ENCODE measurements at regions not wholly inside any gene's neighbourhood (a gene's known extent, or its start where the extent isn't known, plus 50 kb on each side); places are given as distances from the start of the nearest gene placed in this dataset.
"Not testable (repeated sequence)": the region's sequence is repeated elsewhere in the genome, so short reads cannot be mapped to it uniquely, and the experiment has no call there.

DNA sequence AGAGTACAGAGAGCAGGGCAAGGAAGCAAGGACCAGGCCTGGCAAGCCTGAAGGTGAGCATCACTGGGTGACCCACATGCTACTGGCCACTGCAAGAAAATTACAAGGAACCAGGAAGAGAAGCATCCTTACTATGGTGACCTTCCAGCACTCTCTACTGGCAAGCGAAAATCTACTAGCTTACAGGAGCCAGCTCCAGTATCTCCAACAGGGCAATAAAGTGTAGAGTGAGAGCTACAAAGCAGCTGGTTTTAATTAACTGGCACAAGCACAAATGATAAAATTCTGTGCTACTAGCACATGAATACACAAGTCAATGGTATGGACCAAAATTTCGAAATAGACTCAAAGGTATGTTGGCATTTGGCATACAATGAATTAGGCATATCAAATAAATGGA is 113.3 kb upstream of the CAST start:
- Mint-ChIP-seq H3K36me3 (ENCODE audit: low read depth) (no peaks in the 10 kb centered on the region), H3K27me3 (peaks cover 2% of the 10 kb centered on the region), H3K9me3 (peaks cover 2% of the 10 kb centered on the region), H3K27ac (no peak overlapping the region), H3K4me1 (ENCODE audit: low read depth) (no peaks in the 10 kb centered on the region), H3K4me3 (no peak overlapping the region)
- intact Hi-C loops (cut with micrococcal nuclease) = no loop called here

DNA sequence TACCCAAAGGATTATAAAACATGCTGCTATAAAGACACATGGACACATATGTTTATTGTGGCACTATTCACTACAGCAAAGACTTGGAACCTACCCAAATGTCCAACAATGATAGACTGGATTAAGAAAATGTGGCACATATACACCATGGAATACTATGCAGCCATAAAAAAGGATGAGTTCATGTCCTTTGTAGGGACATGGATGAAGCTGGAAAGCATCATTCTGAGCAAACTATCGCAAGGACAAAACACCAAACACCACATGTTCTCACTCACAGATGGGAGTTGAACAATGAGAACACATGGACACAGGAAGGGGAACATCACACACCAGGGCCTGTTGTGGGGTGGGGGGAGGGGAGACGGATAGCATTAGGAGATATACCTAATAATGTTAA is 101.3 kb upstream of the CAST start:
- intact Hi-C loops (cut with micrococcal nuclease); H3K4me1 Mint-ChIP-seq (ENCODE audit: low read depth); H3K36me3 Mint-ChIP-seq (ENCODE audit: low read depth); H3K27me3 Mint-ChIP-seq; H3K9me3 Mint-ChIP-seq; H3K4me3 Mint-ChIP-seq; H3K27ac Mint-ChIP-seq: not testable (repeated sequence)

DNA sequence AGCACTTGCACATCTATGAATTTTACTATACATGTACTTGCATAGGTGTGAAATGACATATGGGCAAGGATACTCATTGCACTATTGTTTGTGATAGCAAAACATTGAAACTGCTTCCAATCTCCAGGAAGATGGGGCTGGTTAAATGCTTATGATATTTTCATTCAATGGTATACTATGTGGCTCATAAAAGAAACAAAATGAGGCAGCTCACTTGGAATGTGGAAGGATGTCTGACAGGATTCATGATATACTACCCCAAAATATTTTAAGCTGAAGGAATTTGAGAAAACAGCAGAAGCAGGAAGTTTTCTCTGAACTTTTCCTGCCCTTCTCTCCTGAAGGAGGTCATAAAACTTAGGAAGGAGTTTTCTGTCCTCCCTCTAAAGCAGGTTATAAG is 99.6 kb upstream of the CAST start:
- no peaks in the 10 kb centered on the region for H3K4me1 Mint-ChIP-seq (ENCODE audit: low read depth)
- peaks cover 1% of the 10 kb centered on the region for H3K27me3 Mint-ChIP-seq
- H3K27ac Mint-ChIP-seq = no peak overlapping the region
- H3K4me3 Mint-ChIP-seq = no peak overlapping the region
- H3K36me3 Mint-ChIP-seq (ENCODE audit: low read depth) = no peaks in the 10 kb centered on the region
- intact Hi-C loops (cut with micrococcal nuclease) = no loop called here
- H3K9me3 Mint-ChIP-seq = no peaks in the 10 kb centered on the region

DNA sequence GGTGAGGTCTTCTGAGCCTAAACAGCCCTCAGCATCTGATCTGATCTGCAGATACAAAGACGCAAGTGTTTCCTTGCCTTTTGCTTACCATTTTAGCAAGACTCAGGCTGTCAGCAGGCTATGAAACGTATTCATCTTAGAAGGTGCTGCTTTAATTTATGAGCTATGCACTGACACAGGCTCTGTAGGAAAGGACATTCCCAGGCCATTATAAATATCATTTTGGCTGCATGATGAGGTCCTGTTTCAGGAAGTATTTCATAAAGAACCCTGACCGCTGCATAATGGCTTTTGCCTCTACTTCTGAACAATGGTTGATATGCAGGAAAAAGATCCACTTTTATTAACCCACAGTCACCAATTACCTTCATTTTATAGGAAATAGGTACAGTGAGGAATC is 98.4 kb upstream of the CAST start:
- Mint-ChIP-seq H3K36me3 (ENCODE audit: low read depth) (no peaks in the 10 kb centered on the region), H3K4me1 (ENCODE audit: low read depth) (no peaks in the 10 kb centered on the region), H3K4me3 (no peak overlapping the region), H3K27me3 (peaks cover 1% of the 10 kb centered on the region), H3K27ac (no peak overlapping the region), H3K9me3 (no peaks in the 10 kb centered on the region)
- intact Hi-C loops (cut with micrococcal nuclease) = no loop called here

DNA sequence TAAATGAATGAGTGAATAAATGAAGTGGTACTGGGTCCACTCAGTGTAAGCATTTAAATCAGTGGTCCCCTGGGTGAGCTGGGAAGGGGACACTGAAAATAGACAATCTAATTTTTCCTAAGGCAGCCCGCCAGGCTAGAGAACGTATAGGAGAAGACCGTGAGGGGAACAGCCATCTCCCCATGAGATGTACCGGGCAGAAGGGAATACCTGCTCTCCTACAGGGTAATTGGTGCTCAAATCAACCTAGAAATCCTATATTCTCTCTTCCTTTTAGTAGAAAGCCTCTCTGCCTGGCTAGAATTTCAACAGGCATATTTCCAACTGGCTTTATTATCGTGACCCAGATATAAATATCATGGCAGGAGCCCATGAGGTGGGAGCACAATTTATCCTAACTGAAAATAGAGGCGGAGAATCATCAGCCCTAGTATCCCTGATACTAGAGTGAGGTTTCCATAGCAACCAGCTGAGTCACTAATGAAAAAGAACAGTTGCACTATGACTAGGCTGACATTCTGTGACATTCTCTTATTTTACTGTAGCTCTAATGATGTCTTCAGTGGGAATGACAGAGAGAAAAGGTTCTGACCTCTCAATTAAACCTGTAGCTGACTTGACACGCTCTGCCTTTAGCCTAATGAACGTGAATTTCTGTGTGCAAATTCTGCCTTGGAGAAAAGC is 96.5 kb upstream of the CAST start:
- H3K4me3 Mint-ChIP-seq = no peak overlapping the region
- H3K9me3 Mint-ChIP-seq = no peaks in the 10 kb centered on the region

DNA sequence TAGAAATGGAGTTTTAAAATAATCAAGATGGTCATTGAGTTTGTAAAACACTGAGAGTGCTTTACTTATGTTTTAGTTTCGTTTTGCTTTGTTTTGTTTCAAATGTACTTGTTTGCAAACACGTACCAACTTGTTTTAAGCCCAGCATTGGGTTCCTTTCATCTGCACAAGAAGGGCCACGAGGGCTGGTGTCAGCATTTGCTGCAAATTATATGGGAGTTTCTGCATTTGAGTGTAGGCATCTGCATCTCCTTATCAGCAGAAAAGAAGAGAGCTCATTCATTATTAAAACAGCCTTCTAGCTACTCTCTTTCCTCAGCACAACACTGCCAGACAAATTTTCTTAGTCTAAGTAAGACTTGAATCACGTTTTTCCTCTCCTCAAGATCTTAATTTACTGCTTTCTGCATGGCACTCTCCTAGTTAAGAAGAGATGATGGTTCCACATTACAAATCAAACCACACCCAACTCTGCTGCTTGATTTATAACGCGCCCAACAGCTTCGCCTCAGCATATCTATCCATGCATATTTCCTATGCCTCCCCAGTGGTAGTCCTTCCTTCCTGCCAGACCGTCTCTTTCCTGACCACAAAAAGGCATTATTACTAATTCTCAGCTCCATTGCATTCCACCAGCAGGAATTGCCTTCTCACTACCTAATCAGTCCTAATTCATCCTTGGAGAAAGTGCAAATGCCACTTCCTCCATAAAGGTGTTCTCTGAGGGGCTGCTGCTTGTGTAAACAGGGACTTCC is 95.2 kb upstream of the CAST start:
- Mint-ChIP-seq H3K36me3 (ENCODE audit: low read depth) (no peaks in the 10 kb centered on the region), H3K4me1 (ENCODE audit: low read depth) (no peaks in the 10 kb centered on the region), H3K27me3 (peaks cover 4% of the 10 kb centered on the region), H3K27ac (no peak overlapping the region), H3K4me3 (no peak overlapping the region), H3K9me3 (no peaks in the 10 kb centered on the region)
- intact Hi-C loops (cut with micrococcal nuclease) = no loop called here

More for the DNA sequence above, 96.5 kb upstream of the CAST start:
- intact Hi-C loops (cut with micrococcal nuclease) = no loop called here
- no peaks in the 10 kb centered on the region for H3K36me3 Mint-ChIP-seq (ENCODE audit: low read depth)
- H3K27ac Mint-ChIP-seq = no peak overlapping the region
- peaks cover 3% of the 10 kb centered on the region for H3K27me3 Mint-ChIP-seq
- no peaks in the 10 kb centered on the region for H3K4me1 Mint-ChIP-seq (ENCODE audit: low read depth)

DNA sequence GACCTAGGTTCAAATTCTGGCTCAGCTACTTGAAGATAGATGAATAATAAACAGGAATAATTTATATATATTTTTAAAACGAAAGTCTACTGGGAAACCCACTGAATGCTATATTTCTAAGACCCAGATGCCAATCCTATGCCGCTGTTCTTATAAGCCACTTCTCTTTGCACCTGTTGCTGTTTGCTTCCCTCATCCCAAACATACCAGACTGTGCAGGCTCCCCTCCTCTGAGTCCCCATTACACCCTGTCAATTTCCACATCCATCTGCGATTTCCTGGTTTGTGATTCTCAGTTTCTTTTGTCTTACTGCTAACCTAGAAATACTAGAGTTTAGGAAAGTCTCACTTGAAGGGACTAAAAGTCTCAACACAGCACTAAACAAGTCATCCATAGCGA is 92.8 kb upstream of the CAST start:
- no peak overlapping the region for H3K4me3 Mint-ChIP-seq
- H3K36me3 Mint-ChIP-seq (ENCODE audit: low read depth) = no peaks in the 10 kb centered on the region
- no peaks in the 10 kb centered on the region for H3K9me3 Mint-ChIP-seq
- H3K27me3 Mint-ChIP-seq = peaks cover 9% of the 10 kb centered on the region
- intact Hi-C loops (cut with micrococcal nuclease) = no loop called here
- H3K4me1 Mint-ChIP-seq (ENCODE audit: low read depth) = no peaks in the 10 kb centered on the region
- H3K27ac Mint-ChIP-seq = no peak overlapping the region

DNA sequence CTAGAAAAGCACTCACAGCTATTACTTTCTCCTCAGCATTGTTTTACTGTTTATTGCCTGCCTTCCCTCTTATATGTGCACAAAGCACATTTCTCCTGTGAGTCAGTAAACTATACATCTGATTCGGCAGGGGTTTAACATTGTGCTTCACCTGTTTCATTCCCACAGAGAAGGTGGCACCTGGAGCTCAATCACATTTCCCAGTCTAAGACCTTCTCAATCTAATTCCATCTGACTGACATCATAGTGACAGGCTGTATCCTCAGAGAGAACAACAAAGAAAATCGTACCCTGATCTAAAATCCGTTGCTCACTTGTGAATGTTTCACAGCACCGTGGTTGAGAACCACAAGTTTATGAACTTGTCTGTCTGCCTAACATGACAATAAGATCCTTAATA is 92.4 kb upstream of the CAST start:
- no peaks in the 10 kb centered on the region for H3K4me1 Mint-ChIP-seq (ENCODE audit: low read depth)
- no peaks in the 10 kb centered on the region for H3K9me3 Mint-ChIP-seq
- peaks cover 9% of the 10 kb centered on the region for H3K27me3 Mint-ChIP-seq
- no peak overlapping the region for H3K27ac Mint-ChIP-seq
- intact Hi-C loops (cut with micrococcal nuclease) = no loop called here
- H3K4me3 Mint-ChIP-seq = no peak overlapping the region
- no peaks in the 10 kb centered on the region for H3K36me3 Mint-ChIP-seq (ENCODE audit: low read depth)

DNA sequence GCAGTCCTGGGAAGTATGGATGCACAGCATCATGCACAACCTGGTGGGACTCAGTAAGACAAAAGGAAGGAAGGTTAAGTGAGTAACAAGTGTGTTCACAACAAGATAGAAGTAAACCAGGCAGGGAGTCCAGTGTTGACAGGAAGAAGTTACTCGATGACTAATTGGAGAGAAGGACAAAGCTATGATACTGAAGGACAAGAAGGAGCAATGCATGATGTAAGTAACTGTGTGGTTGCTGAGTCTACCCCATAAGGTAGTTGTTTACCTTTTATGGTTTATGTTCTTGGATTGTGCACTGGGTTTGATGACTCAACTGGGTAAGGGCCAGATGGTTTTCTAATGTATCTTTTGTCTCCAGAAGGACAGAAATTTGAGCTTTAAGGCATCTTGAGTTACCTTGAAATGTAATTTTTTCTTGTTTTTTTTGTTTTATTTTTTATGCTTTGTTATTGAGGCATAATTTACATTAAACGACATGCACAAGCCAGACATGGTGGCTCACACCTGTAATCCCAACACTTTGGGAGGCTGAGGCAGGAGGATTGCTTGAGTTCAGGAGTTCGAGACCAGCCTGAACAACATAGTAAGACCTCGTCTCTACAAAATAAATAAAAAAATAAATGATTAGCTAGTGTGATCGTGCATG is 89.2 kb upstream of the CAST start:
- intact Hi-C loops (cut with micrococcal nuclease) = no loop called here
- Mint-ChIP-seq H3K4me3 (no peak overlapping the region), H3K4me1 (ENCODE audit: low read depth) (no peaks in the 10 kb centered on the region), H3K27me3 (peaks cover 8% of the 10 kb centered on the region), H3K27ac (no peak overlapping the region), H3K36me3 (ENCODE audit: low read depth) (no peaks in the 10 kb centered on the region), H3K9me3 (no peaks in the 10 kb centered on the region)

DNA sequence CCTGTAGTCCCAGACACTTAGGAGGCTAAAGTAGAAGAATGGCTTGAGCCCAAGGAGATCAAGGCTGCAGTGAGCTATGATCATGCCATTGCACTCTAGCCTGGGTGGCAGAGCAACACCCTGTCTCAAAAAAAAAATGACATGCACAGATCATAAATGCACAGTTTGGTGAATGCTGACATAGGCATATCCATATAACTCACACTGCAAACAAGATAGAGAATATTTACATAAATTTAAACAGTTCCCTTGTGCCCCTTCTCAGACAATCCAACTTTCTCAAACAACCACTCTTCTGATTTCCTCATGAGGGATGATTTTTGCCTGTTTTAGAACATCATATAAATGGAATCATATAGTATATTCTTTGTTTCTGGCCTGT is 88.7 kb upstream of the CAST start:
- no peaks in the 10 kb centered on the region for H3K9me3 Mint-ChIP-seq
- H3K36me3 Mint-ChIP-seq (ENCODE audit: low read depth) = no peaks in the 10 kb centered on the region
- peaks cover 8% of the 10 kb centered on the region for H3K27me3 Mint-ChIP-seq
- H3K4me1 Mint-ChIP-seq (ENCODE audit: low read depth) = no peaks in the 10 kb centered on the region
- no peak overlapping the region for H3K4me3 Mint-ChIP-seq
- H3K27ac Mint-ChIP-seq = no peak overlapping the region
- intact Hi-C loops (cut with micrococcal nuclease) = no loop called here

DNA sequence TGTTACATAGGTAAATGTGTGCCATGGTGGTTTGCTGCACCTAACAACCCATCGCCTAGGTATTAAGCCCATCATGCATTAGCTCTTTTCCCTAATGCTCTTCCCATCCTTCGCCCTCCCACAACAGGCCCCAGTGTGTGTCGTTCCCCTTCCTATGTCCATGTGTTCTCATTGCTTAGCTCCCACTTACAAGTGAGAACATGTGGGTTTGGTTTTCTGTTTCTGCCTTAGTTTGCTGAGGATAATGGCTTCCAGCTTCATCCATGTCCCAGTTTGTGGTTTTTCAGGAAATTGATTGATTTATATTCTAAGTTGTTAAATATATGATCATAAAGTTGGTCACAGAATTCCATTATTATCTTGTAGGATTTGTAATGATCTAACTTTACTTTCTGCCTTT is 85.3 kb upstream of the CAST start:
- H3K4me1 Mint-ChIP-seq (ENCODE audit: low read depth) = no peaks in the 10 kb centered on the region
- no peak overlapping the region for H3K27ac Mint-ChIP-seq
- no peaks in the 10 kb centered on the region for H3K9me3 Mint-ChIP-seq
- intact Hi-C loops (cut with micrococcal nuclease) = no loop called here
- H3K36me3 Mint-ChIP-seq (ENCODE audit: low read depth) = no peaks in the 10 kb centered on the region
- no peak overlapping the region for H3K4me3 Mint-ChIP-seq
- H3K27me3 Mint-ChIP-seq = peaks cover 5% of the 10 kb centered on the region

DNA sequence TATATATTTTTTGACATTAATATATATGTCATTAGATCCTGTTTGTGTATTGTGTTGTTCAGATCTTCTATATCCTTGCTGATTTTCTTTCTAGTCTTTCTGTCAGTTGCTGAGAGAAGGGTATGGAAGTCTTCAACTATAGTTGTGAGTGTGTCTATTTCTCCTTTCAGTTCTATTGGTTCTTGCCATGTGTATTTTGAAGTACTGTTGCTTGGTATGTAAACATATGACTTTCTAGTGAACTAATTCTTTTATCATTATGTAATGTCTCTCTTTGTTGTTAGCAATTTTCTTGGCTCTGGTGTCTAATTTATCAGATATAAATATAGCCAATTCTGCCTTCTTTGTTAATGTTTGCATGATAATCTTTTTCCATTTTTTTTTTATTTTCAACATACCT is 84.3 kb upstream of the CAST start:
- no peak overlapping the region for H3K4me3 Mint-ChIP-seq
- intact Hi-C loops (cut with micrococcal nuclease) = no loop called here
- H3K36me3 Mint-ChIP-seq (ENCODE audit: low read depth) = no peaks in the 10 kb centered on the region
- H3K27me3 Mint-ChIP-seq = peaks cover 2% of the 10 kb centered on the region
- no peaks in the 10 kb centered on the region for H3K9me3 Mint-ChIP-seq
- H3K27ac Mint-ChIP-seq = no peak overlapping the region
- H3K4me1 Mint-ChIP-seq (ENCODE audit: low read depth) = no peaks in the 10 kb centered on the region

DNA sequence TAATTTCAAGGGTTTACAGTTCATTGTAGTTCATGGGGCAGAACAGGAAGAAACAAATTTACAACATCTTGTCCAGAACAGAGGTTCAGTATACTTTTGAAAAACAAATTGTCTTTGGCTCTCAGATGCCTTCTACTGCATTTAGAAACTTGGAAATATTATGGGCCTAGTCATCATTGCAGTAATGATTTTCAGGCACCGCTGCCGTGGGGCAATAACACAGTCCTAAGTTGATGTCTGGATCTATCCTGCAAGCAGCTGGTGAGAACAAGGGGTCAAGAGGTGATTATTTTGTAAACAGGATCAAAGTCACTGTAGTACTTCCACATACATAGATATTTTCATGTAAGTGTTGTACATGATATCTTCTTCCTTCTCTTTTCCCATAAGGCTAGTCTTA is 82.5 kb upstream of the CAST start:
- no peak overlapping the region for H3K4me3 Mint-ChIP-seq
- H3K9me3 Mint-ChIP-seq = peaks cover under 1% of the 10 kb centered on the region
- H3K4me1 Mint-ChIP-seq (ENCODE audit: low read depth) = peaks cover 6% of the 10 kb centered on the region
- H3K27me3 Mint-ChIP-seq = peaks cover 2% of the 10 kb centered on the region
- H3K36me3 Mint-ChIP-seq (ENCODE audit: low read depth) = no peaks in the 10 kb centered on the region
- intact Hi-C loops (cut with micrococcal nuclease) = no loop called here
- no peak overlapping the region for H3K27ac Mint-ChIP-seq

DNA sequence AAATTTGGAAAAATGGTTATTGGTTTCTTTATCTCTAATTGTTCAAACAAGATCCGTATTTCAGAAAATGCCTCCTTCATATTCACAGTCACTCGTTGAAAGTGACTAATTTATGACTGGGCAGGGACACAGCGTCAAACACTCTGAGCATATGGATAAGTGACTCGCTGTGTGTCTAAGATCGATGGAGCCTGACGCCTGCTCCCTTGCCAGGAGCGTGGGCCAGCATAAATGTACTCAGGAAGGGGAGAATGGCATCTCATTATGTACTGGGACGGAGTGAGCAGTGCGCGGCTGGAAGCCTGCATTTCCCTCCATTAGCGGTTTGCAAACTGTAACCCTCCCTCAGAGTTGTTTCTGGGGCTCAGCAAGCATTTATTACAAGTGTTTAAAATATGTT is 79.8 kb upstream of the CAST start:
- H3K4me1 Mint-ChIP-seq (ENCODE audit: low read depth) = peaks cover 10% of the 10 kb centered on the region
- H3K9me3 Mint-ChIP-seq = peaks cover 6% of the 10 kb centered on the region
- H3K27me3 Mint-ChIP-seq = peaks cover 11% of the 10 kb centered on the region
- H3K4me3 Mint-ChIP-seq = no peak overlapping the region
- H3K27ac Mint-ChIP-seq = no peak overlapping the region
- intact Hi-C loops (cut with micrococcal nuclease) = no loop called here
- H3K36me3 Mint-ChIP-seq (ENCODE audit: low read depth) = no peaks in the 10 kb centered on the region

All from dendritic cell treated with granulocyte-macrophage colony-stimulating factor and Interleukin-4, amounts not matched to agents 40 ng/mL and 50 ng/mL, for 4 days (primary cell).